ENCODE measurements at regions not wholly inside any gene's neighbourhood (a gene's known extent, or its start where the extent isn't known, plus 50 kb on each side); places are given as distances from the start of the nearest gene placed in this dataset.

DNA sequence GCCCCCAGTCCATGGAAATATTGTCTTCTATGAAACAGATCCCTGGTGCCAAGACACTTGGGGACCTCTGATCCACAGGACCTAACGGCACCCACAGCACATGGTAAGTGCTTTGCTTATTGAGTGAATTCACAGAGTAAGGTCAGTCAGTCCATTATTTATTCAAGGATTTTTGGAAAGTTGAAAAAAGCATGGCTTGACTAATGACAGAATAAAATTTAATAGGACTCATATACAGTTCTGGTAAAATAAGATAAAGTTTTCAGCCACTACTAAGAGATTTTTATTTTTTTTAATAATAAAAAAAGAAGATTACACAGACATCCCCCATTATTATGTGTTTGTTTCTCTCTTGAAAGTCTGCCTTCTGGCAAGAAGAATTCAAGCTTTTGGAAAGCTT is 490.6 kb upstream of the HS3ST1 start:
- no peak overlapping the region for H3K27ac ChIP-seq (ENCODE audit: low read depth, low read length, poor library complexity, severe bottlenecking)
- DNase-seq (ENCODE audit: low spot score) = no peak
- no TSS peak for BruUV-seq (replicated peaks)
- POLR2A ChIA-PET (ENCODE audit: low non-redundant PET) = no interaction called here
- no peak overlapping the region for H3K4me3 ChIP-seq (ENCODE audit: low read depth, low read length, poor library complexity, severe bottlenecking)
- peaks cover 36% of the 10 kb centered on the region for H3K9me3 ChIP-seq (ENCODE audit: low read depth, low read length, poor library complexity, severe bottlenecking)
- TF ChIP-seq EZH2 (IDR thresholded peaks at IDR 0.05; ENCODE audit: borderline replicate concordance, low read depth, low read length, poor library complexity, severe bottlenecking) = no peak
- TF ChIP-seq, protein P1, sequence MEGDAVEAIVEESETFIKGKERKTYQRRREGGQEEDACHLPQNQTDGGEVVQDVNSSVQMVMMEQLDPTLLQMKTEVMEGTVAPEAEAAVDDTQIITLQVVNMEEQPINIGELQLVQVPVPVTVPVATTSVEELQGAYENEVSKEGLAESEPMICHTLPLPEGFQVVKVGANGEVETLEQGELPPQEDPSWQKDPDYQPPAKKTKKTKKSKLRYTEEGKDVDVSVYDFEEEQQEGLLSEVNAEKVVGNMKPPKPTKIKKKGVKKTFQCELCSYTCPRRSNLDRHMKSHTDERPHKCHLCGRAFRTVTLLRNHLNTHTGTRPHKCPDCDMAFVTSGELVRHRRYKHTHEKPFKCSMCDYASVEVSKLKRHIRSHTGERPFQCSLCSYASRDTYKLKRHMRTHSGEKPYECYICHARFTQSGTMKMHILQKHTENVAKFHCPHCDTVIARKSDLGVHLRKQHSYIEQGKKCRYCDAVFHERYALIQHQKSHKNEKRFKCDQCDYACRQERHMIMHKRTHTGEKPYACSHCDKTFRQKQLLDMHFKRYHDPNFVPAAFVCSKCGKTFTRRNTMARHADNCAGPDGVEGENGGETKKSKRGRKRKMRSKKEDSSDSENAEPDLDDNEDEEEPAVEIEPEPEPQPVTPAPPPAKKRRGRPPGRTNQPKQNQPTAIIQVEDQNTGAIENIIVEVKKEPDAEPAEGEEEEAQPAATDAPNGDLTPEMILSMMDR (conservative IDR thresholded peaks at IDR 0.05; ENCODE audit: low read depth, low read length) = no peak
- intact Hi-C loops (cut with micrococcal nuclease; ENCODE audit: unreplicated experiment) = no loop called here
- H3K27me3 ChIP-seq (replicated peaks; ENCODE audit: insufficient read depth, low read depth, low read length, poor library complexity) = no peaks in the 10 kb centered on the region
- CTCF ChIA-PET = no interaction called here
- H3K4me1 ChIP-seq (ENCODE audit: insufficient read depth, low read length, poor library complexity, severe bottlenecking) = no peaks in the 10 kb centered on the region
- no peaks in the 10 kb centered on the region for H3K36me3 ChIP-seq (ENCODE audit: insufficient read depth, low read length, poor library complexity, severe bottlenecking)

DNA sequence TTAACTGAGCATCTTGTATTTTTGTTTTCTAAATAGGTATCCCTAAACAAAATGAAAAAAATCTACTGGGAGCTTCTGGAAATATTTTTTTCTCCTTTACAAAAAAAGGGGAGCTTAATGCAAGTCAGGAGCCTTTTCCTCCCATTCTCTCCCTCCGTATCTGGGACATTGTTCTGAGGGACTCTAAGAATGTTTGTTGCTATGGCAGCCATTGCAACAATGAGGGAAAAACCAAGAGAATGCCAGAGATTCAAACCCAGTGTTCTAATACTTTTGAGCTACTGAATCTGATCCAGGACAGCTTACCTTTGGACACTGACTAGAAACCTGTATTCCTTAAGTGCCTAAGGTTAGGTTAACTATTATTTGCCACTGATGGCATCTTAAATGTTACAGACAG is 485.7 kb upstream of the HS3ST1 start:
- ChIA-PET POLR2A (ENCODE audit: low non-redundant PET) (no interaction called here), CTCF (no interaction called here)
- Histone ChIP-seq H3K36me3 (ENCODE audit: insufficient read depth, low read length, poor library complexity, severe bottlenecking) (no peaks in the 10 kb centered on the region), H3K27me3 (replicated peaks; ENCODE audit: insufficient read depth, low read depth, low read length, poor library complexity) (no peaks in the 10 kb centered on the region), H3K4me1 (ENCODE audit: insufficient read depth, low read length, poor library complexity, severe bottlenecking) (no peaks in the 10 kb centered on the region), H3K9me3 (ENCODE audit: low read depth, low read length, poor library complexity, severe bottlenecking) (peaks cover 42% of the 10 kb centered on the region), H3K27ac (ENCODE audit: low read depth, low read length, poor library complexity, severe bottlenecking) (no peak overlapping the region), H3K4me3 (ENCODE audit: low read depth, low read length, poor library complexity, severe bottlenecking) (no peak overlapping the region)
- intact Hi-C loops (cut with micrococcal nuclease; ENCODE audit: unreplicated experiment) = no loop called here
- no peak for DNase-seq (ENCODE audit: low spot score)
- BruUV-seq (replicated peaks) = no TSS peak
- no peak for TF ChIP-seq EZH2 (IDR thresholded peaks at IDR 0.05; ENCODE audit: borderline replicate concordance, low read depth, low read length, poor library complexity, severe bottlenecking)
- TF ChIP-seq, protein P1 (conservative IDR thresholded peaks at IDR 0.05; ENCODE audit: low read depth, low read length) = no peak

DNA sequence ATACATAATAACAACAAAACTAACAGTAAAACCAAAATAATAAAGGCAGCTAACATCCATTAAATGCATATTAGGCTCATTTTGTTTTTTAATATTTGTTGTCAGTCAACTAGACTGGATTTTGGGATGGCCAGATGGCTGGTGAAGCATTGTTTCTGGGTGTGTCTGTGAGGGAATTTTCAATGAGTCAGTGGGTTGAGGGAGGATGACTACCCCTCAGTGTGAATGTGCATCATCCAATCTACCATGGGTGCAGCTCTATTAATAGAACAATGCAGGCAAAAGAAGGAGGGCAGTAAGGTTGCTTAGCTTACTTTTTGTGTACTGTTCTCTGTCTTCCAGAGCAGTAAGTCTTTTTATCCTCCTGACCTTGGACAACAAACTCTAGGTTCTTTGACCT is 484.2 kb upstream of the HS3ST1 start:
- BruUV-seq (replicated peaks) = no TSS peak
- Histone ChIP-seq H3K27me3 (replicated peaks; ENCODE audit: insufficient read depth, low read depth, low read length, poor library complexity) (no peaks in the 10 kb centered on the region), H3K27ac (ENCODE audit: low read depth, low read length, poor library complexity, severe bottlenecking) (no peak overlapping the region), H3K4me3 (ENCODE audit: low read depth, low read length, poor library complexity, severe bottlenecking) (no peak overlapping the region), H3K4me1 (ENCODE audit: insufficient read depth, low read length, poor library complexity, severe bottlenecking) (no peaks in the 10 kb centered on the region), H3K9me3 (ENCODE audit: low read depth, low read length, poor library complexity, severe bottlenecking) (peaks cover 41% of the 10 kb centered on the region), H3K36me3 (ENCODE audit: insufficient read depth, low read length, poor library complexity, severe bottlenecking) (no peaks in the 10 kb centered on the region)
- intact Hi-C loops (cut with micrococcal nuclease; ENCODE audit: unreplicated experiment) = no loop called here
- ChIA-PET CTCF (no interaction called here), POLR2A (ENCODE audit: low non-redundant PET) (no interaction called here)
- TF ChIP-seq, protein P1 (conservative IDR thresholded peaks at IDR 0.05; ENCODE audit: low read depth, low read length) = no peak
- TF ChIP-seq EZH2 (IDR thresholded peaks at IDR 0.05; ENCODE audit: borderline replicate concordance, low read depth, low read length, poor library complexity, severe bottlenecking) = no peak
- no peak for DNase-seq (ENCODE audit: low spot score)

Measured in A673 (cell line).